HUES48 (cell line): ENCODE measurements at regions not wholly inside any gene's neighbourhood (a gene's known extent, or its start where the extent isn't known, plus 50 kb on each side); places are given as distances from the start of the nearest gene placed in this dataset.

Source experiments
- H3K27ac ChIP-seq: one replicate; pipeline ENCODE4 v1.7.0; 2013; ENCODE audit warnings: low read depth, low read length, inconsistent platforms
- H3K27me3 ChIP-seq: 2 replicates; pipeline ENCODE4 v1.6.1; 2013; ENCODE audit warnings: mild to moderate bottlenecking, low read length; ENCODE audit not compliant: control insufficient read depth, insufficient read depth
- H3K36me3 ChIP-seq: 2 replicates; pipeline ENCODE4 v1.6.1; 2013; ENCODE audit warnings: low read length; ENCODE audit not compliant: control insufficient read depth, insufficient read depth
- H3K4me1 ChIP-seq: 2 replicates; pipeline ENCODE4 v1.6.1; 2013; ENCODE audit warnings: mild to moderate bottlenecking, low read length; ENCODE audit not compliant: control insufficient read depth, insufficient read depth
- H3K4me3 ChIP-seq: 2 replicates; pipeline ENCODE4 v1.5.1; 2013; ENCODE audit warnings: mild to moderate bottlenecking, low read depth, low read length
- H3K9ac ChIP-seq: 2 replicates; pipeline ENCODE4 v1.6.1; 2013; ENCODE audit warnings: mild to moderate bottlenecking, low read depth, low read length, moderate library complexity
- H3K9me3 ChIP-seq: 2 replicates; pipeline ENCODE4 v1.6.1; 2013; ENCODE audit warnings: low read length; ENCODE audit not compliant: control insufficient read depth, insufficient read depth

DNA sequence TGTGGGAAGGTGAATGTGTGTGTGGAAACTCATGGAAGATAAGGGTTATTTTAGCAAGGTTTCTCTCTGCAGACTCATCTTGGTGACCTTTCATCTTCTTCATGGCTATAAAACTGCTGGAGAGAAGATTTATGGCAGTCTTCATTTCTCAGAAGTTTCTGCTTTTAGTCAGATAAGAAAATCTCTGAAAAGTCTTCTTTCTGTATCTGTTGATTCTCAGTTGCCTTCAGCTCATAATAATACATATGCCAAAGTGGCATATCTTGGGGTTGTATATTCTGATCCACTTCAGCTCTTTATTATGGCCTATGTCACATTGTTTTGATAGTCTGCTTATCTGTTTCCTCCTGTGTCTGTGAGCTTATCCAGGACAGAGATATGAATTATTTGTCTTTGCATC, 143.3 kb upstream of the TMTC4 start:
- Histone ChIP-seq H3K9ac (no peak overlapping the region), H3K27me3 (no peaks in the 10 kb centered on the region), H3K36me3 (no peaks in the 10 kb centered on the region), H3K4me1 (peaks cover 13% of the 10 kb centered on the region), H3K9me3 (no peaks in the 10 kb centered on the region), H3K4me3 (no peak overlapping the region), H3K27ac (no peak overlapping the region)

DNA sequence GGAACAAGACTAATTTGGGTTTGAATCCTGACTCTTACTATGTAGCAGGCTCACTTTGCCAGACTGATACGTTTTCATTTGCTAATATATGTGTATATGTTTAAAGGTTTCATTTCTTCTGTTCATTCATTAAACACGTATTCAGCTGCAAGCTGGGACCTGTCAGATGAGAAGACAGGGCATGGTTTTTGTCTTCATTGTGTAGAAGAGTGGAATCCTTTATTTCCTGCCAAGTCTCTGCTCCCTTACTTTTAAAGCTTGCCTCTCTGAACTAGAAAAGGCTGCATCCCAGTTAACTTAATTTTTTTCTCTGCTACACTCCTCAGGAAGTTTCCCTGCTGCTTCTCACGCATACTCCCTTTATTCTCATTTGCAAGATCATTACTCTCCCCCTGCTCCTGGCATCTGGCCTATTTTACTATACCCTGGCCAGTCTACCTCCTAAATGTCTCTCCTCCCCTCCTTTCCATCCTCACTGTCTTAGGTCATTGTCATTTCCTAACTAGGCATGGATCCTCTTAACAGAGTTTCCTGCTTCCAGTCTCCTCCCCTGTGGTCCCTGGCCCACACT, 141.0 kb upstream of the TMTC4 start:
- no peaks in the 10 kb centered on the region for H3K36me3 ChIP-seq

DNA sequence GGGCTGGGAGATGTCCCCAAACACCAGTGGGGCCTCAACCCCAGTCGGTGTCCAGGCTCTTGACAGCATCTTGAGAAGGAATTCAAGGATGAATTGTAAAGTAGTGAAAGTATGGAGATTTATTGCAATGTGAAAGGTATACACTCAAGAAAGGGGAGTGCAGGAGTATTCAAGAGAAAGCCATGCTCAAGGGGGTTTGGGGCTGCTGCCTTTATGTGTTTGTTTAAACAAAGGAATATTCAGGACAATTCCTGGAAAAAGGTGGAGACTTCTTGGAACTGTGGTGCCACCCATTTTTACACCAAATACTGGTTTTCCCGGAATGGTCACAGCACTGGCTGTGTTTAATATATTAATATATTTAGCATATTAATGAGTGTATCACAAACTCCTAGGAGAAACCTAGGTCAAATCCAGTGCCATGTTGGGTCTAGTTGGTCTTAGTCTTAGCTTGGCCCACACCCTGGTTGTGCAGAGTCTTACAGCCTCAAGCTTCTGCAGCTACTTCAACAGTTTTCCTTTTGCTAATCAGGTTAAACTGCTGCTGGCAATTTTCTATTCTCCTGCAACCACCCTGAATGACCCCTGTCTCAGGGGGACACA, 138.5 kb upstream of the TMTC4 start:
- H3K4me3 ChIP-seq = no peak overlapping the region

More for the DNA sequence above, 141.0 kb upstream of the TMTC4 start:
- Histone ChIP-seq H3K4me3 (no peak overlapping the region), H3K27ac (peak overlapping the region; percentile 33), H3K4me1 (peaks cover 19% of the 10 kb centered on the region), H3K27me3 (no peaks in the 10 kb centered on the region), H3K9ac (no peak overlapping the region), H3K9me3 (no peaks in the 10 kb centered on the region)

DNA sequence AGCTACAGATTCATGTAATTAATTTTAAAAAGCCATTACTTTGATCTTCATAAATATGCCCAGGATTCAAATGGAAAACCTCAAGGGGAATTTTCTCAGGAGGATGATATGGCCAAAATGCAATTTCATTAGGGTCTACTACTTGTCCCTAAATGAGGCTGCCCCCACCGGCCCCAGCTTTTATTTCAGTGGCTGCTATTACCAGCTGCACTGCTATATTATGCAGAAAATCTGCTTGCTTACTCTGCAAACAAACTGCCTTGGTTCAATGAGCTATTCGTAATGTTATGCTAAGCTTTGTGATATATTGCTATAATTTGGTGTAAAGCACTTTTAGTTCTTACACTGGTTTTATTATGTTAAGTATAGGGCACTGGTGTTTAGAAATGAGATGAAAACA, 137.3 kb upstream of the TMTC4 start:
- Histone ChIP-seq H3K4me1 (peaks cover 28% of the 10 kb centered on the region), H3K9ac (no peak overlapping the region), H3K27ac (no peak overlapping the region), H3K27me3 (no peaks in the 10 kb centered on the region), H3K9me3 (no peaks in the 10 kb centered on the region), H3K36me3 (no peaks in the 10 kb centered on the region), H3K4me3 (no peak overlapping the region)

More for the DNA sequence above, 138.5 kb upstream of the TMTC4 start:
- H3K36me3 ChIP-seq = no peaks in the 10 kb centered on the region
- no peaks in the 10 kb centered on the region for H3K27me3 ChIP-seq
- H3K27ac ChIP-seq = no peak overlapping the region
- H3K4me1 ChIP-seq = peaks cover 28% of the 10 kb centered on the region
- H3K9ac ChIP-seq = no peak overlapping the region
- H3K9me3 ChIP-seq = no peaks in the 10 kb centered on the region

DNA sequence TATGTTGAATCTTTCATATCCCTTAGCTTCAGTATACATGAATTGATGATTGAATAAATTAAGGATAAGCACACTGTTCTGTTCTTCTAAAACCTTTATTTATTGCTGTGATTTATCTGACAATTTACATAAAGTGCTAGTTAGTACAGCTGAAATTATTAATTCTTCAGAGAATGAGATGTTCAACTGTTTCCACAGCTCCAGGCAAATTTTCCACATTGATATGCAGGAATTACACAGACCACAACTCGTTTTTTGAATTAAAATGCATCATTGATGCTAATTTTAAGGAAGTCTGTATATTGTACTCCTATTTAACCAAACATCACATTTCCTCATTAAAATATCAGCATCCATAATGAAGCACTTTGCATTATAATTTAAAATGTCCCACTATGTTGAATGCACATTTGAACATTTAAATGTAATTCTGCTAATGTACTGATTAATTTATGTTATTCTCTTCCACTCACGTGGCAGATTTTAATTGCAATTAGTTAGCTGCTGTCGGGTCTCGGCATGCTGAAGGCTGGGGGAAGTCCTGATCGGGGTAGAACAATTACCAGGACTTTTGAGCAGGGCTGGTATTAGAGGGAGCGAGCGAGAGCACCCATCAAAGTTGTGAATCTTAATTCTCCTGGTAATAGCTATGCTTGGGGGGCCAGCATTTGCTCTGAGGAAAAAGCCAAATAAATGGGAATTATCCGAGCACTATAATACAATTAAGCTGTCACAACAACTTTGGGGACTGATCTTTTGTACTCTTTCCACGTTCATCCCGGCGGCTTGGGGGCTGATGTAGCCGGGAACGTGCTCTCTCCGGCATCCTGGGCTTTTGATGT, 136.7 kb upstream of the TMTC4 start:
- no peak overlapping the region for H3K9ac ChIP-seq
- peaks cover 24% of the 10 kb centered on the region for H3K4me1 ChIP-seq
- H3K27ac ChIP-seq = no peak overlapping the region
- no peaks in the 10 kb centered on the region for H3K36me3 ChIP-seq
- H3K4me3 ChIP-seq = no peak overlapping the region
- H3K9me3 ChIP-seq = no peaks in the 10 kb centered on the region
- H3K27me3 ChIP-seq = no peaks in the 10 kb centered on the region

DNA sequence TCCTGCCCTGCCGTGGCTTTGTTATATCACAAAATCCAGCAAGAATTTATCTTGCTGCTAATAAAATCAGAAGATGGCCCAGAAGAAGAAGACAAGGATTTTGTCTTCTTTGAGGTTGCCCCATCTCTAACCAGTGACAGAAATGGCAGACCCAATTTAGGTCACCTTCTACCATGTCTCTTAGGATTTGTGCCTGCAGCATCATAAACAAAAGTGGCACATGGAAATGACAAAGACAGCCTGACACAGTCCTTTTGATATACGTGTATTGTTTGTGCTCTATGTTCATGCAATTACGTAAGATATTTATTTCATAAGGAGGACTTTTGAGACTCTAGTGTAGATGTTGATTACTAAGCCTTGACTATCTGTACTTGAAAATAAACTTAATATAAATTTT, 135.9 kb upstream of the TMTC4 start:
- Histone ChIP-seq H3K4me3 (no peak overlapping the region), H3K36me3 (no peaks in the 10 kb centered on the region), H3K9me3 (no peaks in the 10 kb centered on the region), H3K27ac (no peak overlapping the region), H3K4me1 (peaks cover 18% of the 10 kb centered on the region), H3K27me3 (no peaks in the 10 kb centered on the region), H3K9ac (no peak overlapping the region)

DNA sequence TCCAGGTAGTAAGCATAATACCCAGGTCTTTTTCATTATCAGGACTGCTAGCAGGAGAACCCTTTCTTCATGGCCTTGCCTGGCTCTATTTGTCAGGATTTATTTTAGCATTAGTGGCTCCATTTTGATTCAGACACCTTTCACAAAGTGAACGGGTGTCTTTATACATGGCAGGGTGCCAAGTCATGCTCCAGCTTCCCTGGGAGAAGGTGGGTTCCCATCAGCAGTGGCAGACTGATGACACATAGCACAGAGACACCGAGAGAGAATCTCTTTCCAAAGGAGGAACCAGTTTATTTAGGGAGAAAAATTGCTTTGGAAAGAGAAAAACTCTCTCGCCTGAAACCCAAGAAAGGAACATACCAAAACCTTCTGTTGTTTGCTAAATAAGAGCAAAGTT, 135.3 kb upstream of the TMTC4 start:
- no peaks in the 10 kb centered on the region for H3K36me3 ChIP-seq
- H3K9ac ChIP-seq = no peak overlapping the region
- H3K9me3 ChIP-seq = no peaks in the 10 kb centered on the region
- H3K27me3 ChIP-seq = no peaks in the 10 kb centered on the region
- H3K4me3 ChIP-seq = no peak overlapping the region
- no peak overlapping the region for H3K27ac ChIP-seq
- peaks cover 15% of the 10 kb centered on the region for H3K4me1 ChIP-seq

DNA sequence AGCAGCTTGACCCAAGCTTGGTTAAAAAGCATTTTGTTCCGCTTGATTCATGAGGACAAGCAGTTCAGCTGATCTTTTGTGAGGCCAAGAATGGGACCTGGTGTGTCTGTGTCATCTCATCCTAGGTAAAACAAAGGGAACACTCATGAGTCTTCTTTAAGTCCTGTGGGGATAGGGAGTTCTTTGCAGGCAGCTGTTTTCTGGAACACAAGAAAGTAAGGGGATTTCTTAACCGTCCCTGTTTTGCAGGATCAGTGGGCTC, 134.5 kb upstream of the TMTC4 start:
- Histone ChIP-seq H3K4me1 (peaks cover 15% of the 10 kb centered on the region), H3K27ac (no peak overlapping the region), H3K9me3 (no peaks in the 10 kb centered on the region), H3K4me3 (no peak overlapping the region), H3K36me3 (no peaks in the 10 kb centered on the region), H3K9ac (no peak overlapping the region), H3K27me3 (no peaks in the 10 kb centered on the region)

DNA sequence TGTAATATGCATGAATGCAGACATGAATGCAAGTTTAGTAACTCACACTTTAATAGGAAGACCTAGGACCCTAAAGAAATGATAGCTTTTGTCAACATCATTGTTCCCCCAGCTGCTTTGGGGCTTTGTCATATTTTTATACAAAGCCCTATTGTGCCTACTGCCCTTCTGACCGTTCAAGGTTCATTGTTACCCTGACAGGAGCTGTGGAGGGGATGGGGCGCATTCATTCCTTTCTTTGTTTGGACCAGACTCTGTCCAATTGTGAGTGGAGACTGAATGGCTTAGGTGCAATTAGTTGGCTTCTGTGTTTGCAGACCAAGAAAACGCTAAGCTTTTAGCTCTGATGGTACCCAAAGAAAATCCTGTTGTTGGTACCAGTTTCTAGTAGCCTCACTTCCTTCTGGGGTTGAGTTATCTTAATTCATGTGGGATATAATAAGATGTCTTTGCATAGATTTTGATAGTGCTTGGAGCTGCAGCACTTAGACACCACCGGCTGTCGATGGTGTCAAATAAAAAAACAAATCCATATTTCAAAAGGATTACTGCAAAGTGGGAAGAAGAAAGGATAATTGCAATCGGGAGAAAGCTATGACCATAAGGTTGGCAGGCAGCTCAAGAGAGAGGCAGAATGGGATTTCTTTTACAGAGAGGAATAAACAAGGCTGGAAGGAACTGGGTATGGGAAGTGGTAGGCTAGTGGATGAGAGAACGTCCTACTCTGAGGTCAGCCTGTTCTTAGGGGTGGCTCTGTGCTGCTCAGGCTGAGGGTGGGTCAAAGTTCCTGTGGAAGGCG, 133.9 kb upstream of the TMTC4 start:
- H3K4me1 ChIP-seq = peaks cover 15% of the 10 kb centered on the region
- H3K36me3 ChIP-seq = no peaks in the 10 kb centered on the region
- no peaks in the 10 kb centered on the region for H3K9me3 ChIP-seq
- H3K27ac ChIP-seq = no peak overlapping the region
- no peaks in the 10 kb centered on the region for H3K27me3 ChIP-seq
- H3K4me3 ChIP-seq = no peak overlapping the region
- no peak overlapping the region for H3K9ac ChIP-seq

DNA sequence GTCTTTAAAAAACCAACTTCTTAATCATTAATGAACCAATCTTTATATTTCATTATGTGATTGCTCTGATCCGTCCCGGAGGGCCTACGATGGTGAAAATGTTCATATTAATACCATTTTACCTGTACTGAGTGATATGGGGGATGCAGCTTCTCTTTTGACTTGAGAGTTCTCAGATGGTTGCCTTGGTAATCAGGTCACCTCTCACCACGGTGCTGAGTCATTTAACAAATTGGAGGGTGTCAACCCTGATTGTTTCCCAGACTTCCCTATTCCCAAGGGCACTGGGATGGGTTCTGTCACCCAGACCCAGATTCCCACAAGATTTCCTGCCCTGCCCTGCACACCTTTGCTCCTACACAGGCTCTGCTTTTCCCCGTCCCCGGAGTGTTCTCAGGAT, 128.5 kb upstream of the TMTC4 start:
- H3K9me3 ChIP-seq = no peaks in the 10 kb centered on the region
- no peaks in the 10 kb centered on the region for H3K4me1 ChIP-seq
- no peaks in the 10 kb centered on the region for H3K27me3 ChIP-seq
- no peak overlapping the region for H3K27ac ChIP-seq
- no peaks in the 10 kb centered on the region for H3K36me3 ChIP-seq
- no peak overlapping the region for H3K4me3 ChIP-seq
- no peak overlapping the region for H3K9ac ChIP-seq
